Left forelimb (tissue), 1 donor: ENCODE measurements at regions not wholly inside any gene's neighbourhood (a gene's known extent, or its start where the extent isn't known, plus 50 kb on each side); places are given as distances from the start of the nearest gene placed in this dataset.

ENCODE experiments used
- DNase-seq: peaks from one replicate; pipeline ENCODE4 v3.0.0-alpha.2; 2018; ENCODE audit warnings: low spot score

DNA sequence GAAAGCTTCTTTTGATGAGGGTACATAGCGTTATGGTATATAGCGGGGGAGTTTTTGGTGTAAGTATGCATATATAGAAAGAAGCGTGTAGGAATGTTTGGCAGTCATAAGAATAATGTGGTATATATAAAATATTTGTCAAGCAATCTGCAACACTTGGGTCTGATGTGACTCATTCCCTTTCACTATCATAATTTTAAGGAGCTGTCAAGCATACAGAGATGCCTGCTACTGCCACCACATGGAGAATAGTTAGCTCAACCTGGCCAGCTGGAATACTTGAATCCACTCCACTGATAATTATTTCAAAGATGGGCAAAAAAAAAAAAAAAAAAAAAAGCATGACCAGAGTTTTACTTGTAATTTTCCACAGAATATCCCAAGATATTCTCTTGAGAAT, 559.8 kb upstream of the REG3G start:
- no peak for DNase-seq

- no peak for DNase-seq
Measured at GRCh38 chr2:78476619-78477229, 548.8 kb upstream of the REG3G start.

DNA sequence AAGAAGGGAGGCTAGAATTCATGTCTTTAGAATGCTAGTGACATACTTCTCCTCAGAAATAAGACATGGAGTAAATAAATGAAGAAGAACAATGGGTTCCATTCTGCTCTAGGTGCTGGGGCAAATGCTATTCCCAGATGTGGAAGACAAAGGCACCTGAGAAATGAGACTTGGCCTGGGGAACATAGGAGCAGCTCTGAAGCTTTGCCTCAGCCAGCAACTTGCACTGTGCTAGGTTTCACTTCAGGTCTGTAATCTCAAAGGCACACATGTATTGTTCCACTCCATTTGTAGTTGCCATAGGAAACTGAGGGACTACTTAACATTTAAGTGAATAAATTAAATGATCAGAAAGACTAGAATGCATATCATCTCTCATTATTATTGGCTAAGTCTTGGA, 538.9 kb upstream of the REG3G start:
- DNase-seq = no peak

DNA sequence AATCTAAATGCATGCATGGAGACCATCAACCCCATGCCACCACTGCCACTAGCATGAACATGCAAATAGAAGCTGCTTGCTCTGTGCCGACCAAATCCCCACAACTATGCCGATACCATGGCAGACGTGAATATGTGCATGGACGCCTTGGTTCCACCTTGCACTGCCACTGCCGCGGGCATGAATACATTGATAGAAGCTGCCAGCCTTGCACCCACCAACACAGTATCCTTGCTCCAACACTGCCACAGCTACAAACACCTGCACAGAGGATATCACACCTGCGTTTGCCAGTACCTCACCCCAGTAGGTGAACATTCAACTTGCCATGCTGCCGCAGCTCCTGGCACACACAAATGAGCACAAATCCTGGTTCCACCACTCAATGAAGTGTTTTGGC, 527.4 kb upstream of the REG3G start:
- DNase-seq = no peak

DNA sequence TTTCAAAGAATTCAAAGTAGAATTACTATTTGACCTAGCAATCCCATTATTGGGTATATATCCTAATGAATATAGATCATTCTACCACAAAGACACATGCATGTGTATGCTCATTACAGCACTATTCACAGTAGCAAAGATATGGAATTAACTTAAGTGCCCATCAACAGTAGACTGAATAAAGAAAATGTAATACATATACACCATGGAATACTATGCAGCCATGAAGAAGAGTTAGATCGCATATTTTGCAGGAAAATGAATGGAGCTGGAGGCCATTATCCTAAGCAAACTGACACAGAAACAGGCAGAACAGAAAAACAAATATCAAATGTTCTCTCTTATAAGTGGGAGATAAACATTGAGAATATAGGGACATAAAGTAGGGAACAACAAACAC, 519.2 kb upstream of the REG3G start:
- no peak for DNase-seq

DNA sequence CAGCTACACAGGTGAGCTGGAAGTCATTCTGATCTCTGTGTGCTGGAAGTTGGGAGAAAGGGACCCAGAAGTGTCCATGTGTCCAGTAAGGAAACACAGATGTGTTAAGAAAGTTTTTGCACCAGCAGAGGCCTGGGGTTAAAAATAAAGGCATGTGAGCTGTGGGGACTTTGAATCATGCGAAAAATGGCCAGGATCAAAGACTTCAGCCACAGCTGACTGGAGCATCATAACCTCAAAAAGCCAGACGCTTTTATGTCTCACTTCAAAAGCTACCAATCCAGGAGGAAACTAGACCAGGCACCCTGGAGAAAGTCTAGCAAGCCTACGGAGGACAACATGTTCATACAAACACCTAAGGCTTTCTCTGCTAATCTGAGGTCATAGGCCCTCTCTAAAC, 503.6 kb upstream of the REG3G start:
- no peak for DNase-seq

DNA sequence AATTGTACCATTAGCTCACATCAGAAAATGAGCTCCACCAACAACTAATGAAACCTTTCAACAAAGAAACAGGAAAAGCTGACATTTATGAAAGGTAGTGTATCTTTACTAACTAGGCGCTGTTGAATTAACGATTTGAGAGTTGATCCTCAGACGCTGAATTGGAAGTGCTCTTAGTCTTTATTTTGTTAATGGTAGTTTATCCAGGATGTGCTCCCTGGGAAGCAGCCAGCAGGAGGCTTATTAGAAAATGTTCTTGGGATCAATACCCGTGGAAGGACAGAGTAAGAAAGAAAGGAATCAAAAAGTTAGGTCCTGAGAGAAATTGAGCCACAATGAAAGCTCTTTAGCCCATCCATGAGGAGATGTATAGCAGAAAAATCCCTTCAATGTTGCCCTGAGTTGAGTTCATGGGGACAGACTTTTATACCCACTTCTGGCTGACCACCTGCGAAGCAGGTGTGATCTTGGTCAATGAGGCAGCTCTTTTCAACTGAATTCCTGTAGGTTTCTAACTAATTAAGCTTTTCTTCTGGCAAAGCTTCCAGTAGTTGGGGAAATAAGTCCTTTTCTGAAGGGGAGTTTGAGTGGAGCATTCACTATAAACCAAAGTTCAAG, 492.6 kb upstream of the REG3G start:
- no peak for DNase-seq

DNA sequence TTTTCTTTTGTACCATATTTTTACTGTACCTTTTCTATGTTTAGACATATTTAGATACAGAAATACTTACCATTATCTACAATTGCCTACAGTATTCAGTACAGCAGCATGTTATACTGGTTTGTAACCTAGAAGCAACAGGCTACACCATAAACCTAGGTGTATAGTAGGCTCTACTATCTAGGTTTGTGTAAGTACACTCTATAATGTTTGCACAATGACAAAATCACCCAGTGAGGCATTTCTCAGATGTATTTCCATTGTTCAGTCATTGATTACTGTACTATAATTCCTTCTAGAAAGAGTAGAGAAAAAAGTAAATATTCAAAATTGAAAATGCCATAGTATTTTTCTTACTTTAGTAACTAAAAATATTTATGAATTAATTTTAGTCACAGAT, 490.1 kb upstream of the REG3G start:
- DNase-seq = no peak

DNA sequence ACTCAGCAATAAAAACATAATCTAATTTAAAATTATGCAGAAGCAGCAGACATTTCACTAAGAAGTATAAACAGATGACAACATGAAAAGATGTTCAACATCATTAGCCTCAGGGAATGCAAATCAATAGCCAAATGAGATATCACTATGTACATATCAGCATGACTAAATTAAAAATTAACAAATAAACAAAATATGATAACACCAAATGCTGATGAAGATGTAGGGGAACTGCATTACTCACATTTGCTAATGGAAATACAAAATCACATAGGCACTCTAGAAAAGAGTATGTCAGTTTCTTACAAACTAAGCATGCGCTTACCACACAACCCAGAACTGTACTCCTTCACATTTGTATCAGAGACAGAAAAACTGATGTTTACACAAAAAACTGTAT, 487.2 kb upstream of the REG3G start:
- no peak for DNase-seq

DNA sequence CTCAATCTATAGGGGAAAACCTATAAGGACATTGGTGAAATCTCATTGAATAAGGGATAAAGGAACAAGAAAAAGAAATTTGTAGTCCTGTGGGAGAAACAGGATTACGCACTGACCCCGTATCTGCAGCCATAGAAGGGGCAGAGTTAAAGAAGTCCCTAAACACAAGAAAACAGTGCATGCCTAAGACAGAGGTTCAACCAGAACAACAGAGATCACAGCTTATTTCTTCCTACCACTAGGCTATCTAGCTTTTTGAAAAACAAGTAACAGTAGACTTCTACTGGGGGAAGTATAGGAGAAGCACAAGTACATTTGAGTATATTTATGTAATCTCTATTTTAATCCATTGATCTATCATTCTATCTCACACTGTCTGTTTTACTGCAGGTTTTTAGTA, 485.2 kb upstream of the REG3G start:
- no peak for DNase-seq

- no peak for DNase-seq
Measured at GRCh38 chr2:78541088-78541450, 484.4 kb upstream of the REG3G start.

DNA sequence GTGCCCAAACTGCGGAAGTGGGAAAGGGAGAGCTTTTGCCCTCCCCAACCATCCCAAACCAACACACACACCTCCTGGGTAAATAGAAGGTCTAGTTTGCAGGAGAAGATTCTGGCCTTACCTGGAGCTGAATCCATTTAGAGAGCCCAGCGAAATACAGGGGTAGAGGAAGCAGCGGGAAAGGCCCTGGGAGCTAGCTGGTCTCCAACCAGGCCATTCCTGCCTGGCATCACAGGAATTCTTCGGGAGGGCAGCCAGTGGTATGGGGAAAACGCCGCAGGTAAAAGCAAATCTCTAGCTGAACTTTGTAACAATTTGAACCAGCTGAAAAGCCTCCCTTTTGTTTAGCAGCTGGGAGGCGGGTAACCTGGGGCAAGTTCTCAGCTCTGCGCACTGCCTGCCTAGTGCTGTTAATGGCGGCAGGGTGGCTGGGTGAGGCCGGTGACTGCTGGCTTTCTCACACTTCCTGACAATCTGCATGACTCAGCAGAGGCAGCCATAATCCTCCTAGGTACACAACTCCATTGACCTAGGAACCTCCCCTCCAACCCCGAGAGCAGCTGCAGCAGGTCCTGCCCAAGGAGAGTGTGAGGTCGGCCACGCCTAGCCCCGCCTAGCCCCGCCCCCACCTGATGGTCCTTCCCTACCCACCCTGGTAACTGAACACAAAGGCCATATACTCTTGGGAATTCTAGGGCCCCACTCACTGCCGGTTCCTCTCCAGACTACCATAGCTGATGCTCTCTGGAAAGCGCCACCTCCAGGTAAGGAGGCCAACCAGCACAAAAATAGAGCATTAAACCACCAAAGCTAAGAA, 483.8 kb upstream of the REG3G start:
- DNase-seq = no peak

- no peak for DNase-seq
Measured at GRCh38 chr2:78546843-78547242, 478.7 kb upstream of the REG3G start.

DNA sequence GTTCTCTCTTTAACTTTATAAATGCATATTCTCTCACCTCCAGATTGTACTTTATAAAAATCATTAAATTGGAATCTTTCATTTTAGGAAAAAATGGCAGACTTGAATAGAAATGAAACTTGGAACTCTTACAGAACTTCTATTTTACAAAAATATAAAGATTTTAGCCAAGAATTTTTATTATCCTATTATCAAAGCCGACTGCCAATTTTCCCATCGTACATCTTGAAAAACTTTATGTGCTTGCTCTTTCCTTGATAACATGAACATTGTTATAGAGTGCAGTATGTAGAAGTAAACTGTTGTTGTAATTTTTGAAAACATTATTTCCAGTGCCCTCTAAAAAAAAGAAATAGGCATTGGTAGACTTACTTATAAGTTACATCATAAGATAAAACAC, 475.7 kb upstream of the REG3G start:
- DNase-seq = no peak

GRCh38 chr2:78553866-78554647, 471.4 kb upstream of the REG3G start:
- no peak for DNase-seq

DNA sequence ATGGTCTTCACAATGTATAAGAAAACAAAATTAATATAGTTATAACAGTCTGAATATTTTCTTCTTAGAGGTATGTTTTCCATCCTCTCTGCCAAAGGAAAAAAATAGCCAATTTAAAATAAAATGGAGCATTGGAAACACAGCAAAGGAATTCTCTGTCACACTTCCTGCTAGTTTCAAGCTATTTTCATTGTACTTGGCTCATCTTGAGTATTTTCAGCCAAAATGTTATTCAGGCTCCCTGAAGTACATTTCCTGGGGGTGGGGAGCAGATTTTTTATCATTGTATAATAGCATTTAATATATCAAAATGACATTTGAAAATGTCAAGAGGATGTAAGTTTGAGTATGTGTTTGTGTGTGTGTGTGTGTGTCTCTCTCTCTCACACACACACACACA, 463.6 kb upstream of the REG3G start:
- DNase-seq = no peak

- no peak for DNase-seq
Measured at GRCh38 chr2:78564666-78565065, 460.8 kb upstream of the REG3G start.

DNA sequence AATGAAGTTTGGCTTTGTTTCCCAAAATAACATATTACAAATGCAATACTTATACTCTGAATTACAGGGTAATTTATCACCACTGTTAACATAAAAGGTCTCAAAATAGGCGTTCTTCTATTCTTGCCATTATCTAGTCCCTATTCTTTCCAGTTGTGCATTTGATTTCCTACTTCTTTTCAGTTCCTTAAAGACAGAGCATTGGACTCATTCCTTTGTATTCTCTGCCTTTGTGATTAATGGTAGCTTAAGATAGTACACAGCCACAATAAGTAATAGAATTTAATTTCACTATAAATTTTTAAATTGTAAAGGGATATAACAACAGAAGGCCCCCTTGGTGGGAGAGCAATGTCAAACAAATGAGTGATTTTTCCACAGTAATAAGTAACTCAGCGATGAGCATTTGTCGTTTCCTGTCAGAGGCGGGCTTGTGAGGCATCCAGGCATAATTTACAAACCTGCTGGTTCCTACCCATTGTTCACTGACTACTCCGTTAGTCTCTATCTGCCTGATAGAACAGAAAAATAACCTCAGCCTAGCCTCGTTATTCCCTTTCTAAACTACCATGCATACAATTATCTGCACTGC, 456.6 kb upstream of the REG3G start:
- DNase-seq = no peak

DNA sequence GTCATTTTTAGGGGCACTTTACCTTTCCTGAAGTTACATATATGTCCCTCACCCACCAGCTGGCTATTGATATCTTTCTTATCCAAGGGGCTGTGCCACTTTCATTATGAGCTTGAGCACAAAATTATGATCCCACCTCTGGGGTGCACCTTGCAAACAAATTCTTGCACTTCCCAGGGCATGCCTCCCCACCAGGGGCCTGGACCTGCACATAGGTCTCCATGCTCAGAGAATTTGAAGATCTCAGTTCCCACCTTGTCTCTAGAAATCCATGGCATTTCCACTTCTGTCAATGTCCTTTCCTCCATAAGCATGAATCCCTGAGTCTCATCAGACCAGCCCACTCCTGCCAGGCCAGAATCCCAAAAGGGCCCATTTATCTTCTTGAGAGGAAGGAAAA, 449.1 kb upstream of the REG3G start:
- no peak for DNase-seq

GRCh38 chr2:78585871-78586270, 439.6 kb upstream of the REG3G start:
- DNase-seq = no peak

GRCh38 chr2:78586316-78586715, 439.2 kb upstream of the REG3G start:
- no peak for DNase-seq

DNA sequence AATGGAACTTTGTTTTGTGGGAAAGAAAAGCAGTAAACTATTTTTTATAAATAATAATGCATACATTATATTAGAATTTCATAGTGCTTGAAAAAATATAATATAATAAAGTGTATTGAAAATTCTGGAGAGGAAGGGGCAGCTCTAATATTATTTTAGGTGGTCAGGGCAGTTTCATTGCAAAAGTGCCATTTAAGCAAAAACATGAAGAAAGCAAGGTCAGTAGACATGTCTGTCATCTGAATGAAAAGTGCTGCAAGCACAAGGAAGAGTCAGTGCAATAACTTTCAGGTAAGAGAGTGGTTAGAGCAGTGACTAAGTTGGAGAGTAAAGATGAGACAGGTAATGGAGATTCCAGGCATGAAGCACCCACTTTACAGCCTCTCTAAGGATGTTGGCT, 435.6 kb upstream of the REG3G start:
- no peak for DNase-seq
